Panc1 (cell line): ENCODE measurements at regions not wholly inside any gene's neighbourhood (a gene's known extent, or its start where the extent isn't known, plus 50 kb on each side); places are given as distances from the start of the nearest gene placed in this dataset.

Source experiments
- ATAC-seq: fragments of 200-7000 bp; cut with Tn5 transposase; 2 replicates; pipeline ENCODE4 v1.9.1; 2020; ENCODE audit warnings: mild to moderate bottlenecking, moderate library complexity
- BruUV-seq: library from RNA; stranded (reverse); fragments of 400-500 nt; replicated peaks from 2 replicates; lab custom pipeline; 2021; lab: Mats Ljungman, UMichigan
- CTCF ChIA-PET: fragments of 300-600 bp; sonication (Branson Sonifier 250); formaldehyde crosslinking; loops from one replicate; lab custom pipeline; 2022; ENCODE audit warnings: antibody characterized with exemption; lab: Charles Lee
- POLR2A ChIA-PET: fragments of 300-600 bp; sonication (Branson Sonifier 250); formaldehyde crosslinking; loops from one replicate; lab custom pipeline; 2022; ENCODE audit warnings: antibody characterized with exemption; lab: Charles Lee
- DNase-seq: peaks from one replicate; pipeline ENCODE4 v3.0.0-alpha.2; 2010; ENCODE audit warnings: low read depth, low spot score
- H3K27ac ChIP-seq: 2 replicates; pipeline ENCODE4 v1.5.1; 2011; ENCODE audit warnings: mild to moderate bottlenecking, low read length, inconsistent platforms
- H3K27me3 ChIP-seq: fragments of 200-500 bp; sonication (Bioruptor generic); 2 replicates; pipeline ENCODE4 v1.6.0; 2014; ENCODE audit warnings: low read length, inconsistent platforms; ENCODE audit not compliant: control insufficient read depth, insufficient read depth
- H3K36me3 ChIP-seq: fragments of 200-500 bp; sonication (Bioruptor generic); 2 replicates; pipeline ENCODE4 v1.5.1; 2014; ENCODE audit warnings: inconsistent platforms, mild to moderate bottlenecking, low read length, moderate library complexity; ENCODE audit not compliant: control insufficient read depth, insufficient read depth
- H3K4me1 ChIP-seq: 2 replicates; pipeline ENCODE4 v1.5.1; 2011; ENCODE audit warnings: inconsistent platforms, mild to moderate bottlenecking, low read length, moderate library complexity; ENCODE audit not compliant: control insufficient read depth, insufficient read depth
- H3K4me3 ChIP-seq, 2 experiments: 2 replicates each; pipeline ENCODE4 v1.5.1; 2011 to 2012; ENCODE audit warnings: low read depth in 2 of 2, low read length in 2 of 2, mild to moderate bottlenecking in 2 of 2, inconsistent platforms in 1 of 2, moderate library complexity in 1 of 2
- H3K9me3 ChIP-seq: fragments of 200-500 bp; sonication (Bioruptor generic); 2 replicates; pipeline ENCODE4 v1.5.1; 2014; ENCODE audit warnings: low read depth, mild to moderate bottlenecking, inconsistent platforms, low read length, moderate library complexity; ENCODE audit not compliant: control insufficient read depth, insufficient read depth
- CTCF ChIP-seq: fragments of 450-650 bp; IDR thresholded peaks from 2 replicates; pipeline ENCODE4 v1.5.1; 2017; ENCODE audit warnings: mild to moderate bottlenecking
- POLR2AphosphoS5 ChIP-seq: IDR thresholded peaks from 2 replicates; pipeline ENCODE4 v1.6.1; 2012; ENCODE audit warnings: mild to moderate bottlenecking, low read depth, low read length, moderate library complexity
- SIN3A ChIP-seq: IDR thresholded peaks from 2 replicates; pipeline ENCODE4 v1.6.1; 2012; ENCODE audit warnings: low read depth, mild to moderate bottlenecking, low read length, moderate library complexity, borderline replicate concordance; ENCODE audit not compliant: insufficient read depth
- TCF7L2 ChIP-seq: IDR thresholded peaks from 2 replicates; pipeline ENCODE4 v1.6.1; 2011; ENCODE audit warnings: mild to moderate bottlenecking, low read depth, low read length, inconsistent platforms
- in situ Hi-C: cut with HindIII; loops from 2 replicates; pipeline ENCODE4 v1.10.0; 2016; ENCODE audit warnings: low sequenced_read_pairs, low pct_unique_long_range_greater_than_20kb
- intact Hi-C: fragments of 100-400 bp; cut with micrococcal nuclease; formaldehyde crosslinking; loops from one replicate; pipeline ENCODE4 v1.10.0; 2022; ENCODE audit not compliant: unreplicated experiment
- TF ChIP-seq, protein P1 (sequence below), 2 experiments: IDR thresholded peaks; 2 replicates each; pipeline ENCODE4 v1.6.1; 2011 to 2012; ENCODE audit warnings: low read depth in 2 of 2, control low read depth in 1 of 2, low read length in 1 of 2, mild to moderate bottlenecking in 1 of 2, moderate library complexity in 1 of 2; ENCODE audit not compliant: insufficient read depth in 1 of 2

DNA sequence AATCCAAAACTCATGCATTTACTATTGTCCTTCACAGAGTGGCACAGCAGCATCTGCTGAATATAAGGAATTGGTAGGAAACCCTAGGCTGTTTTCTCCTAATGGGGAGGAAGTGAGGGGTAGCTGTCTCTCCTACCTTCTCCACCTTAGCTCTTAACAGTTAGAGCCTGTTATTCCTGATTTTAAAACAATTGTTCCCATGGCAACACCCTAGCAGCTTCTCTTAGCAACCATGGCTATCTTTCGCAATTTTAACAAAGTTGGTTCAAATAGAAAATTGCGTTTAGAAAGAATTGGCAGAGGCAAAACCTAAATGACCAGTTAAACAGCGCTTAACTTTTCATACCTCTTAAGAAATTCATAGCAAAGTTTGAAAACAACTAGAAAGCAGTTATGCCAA lies 603.4 kb upstream of the AUTS2 start:
- no peaks in the 10 kb centered on the region for H3K36me3 ChIP-seq
- ChIA-PET POLR2A (no interaction called here), CTCF (no interaction called here)
- H3K4me1 ChIP-seq, result no peaks in the 10 kb centered on the region
- no peaks in the 10 kb centered on the region for H3K27me3 ChIP-seq
- no TSS peak for BruUV-seq
- in situ Hi-C loops, result no loop called here
- TF ChIP-seq TCF7L2 (no peak), POLR2AphosphoS5 (no peak), SIN3A (no peak), CTCF (no peak)
- TF ChIP-seq, protein P1, sequence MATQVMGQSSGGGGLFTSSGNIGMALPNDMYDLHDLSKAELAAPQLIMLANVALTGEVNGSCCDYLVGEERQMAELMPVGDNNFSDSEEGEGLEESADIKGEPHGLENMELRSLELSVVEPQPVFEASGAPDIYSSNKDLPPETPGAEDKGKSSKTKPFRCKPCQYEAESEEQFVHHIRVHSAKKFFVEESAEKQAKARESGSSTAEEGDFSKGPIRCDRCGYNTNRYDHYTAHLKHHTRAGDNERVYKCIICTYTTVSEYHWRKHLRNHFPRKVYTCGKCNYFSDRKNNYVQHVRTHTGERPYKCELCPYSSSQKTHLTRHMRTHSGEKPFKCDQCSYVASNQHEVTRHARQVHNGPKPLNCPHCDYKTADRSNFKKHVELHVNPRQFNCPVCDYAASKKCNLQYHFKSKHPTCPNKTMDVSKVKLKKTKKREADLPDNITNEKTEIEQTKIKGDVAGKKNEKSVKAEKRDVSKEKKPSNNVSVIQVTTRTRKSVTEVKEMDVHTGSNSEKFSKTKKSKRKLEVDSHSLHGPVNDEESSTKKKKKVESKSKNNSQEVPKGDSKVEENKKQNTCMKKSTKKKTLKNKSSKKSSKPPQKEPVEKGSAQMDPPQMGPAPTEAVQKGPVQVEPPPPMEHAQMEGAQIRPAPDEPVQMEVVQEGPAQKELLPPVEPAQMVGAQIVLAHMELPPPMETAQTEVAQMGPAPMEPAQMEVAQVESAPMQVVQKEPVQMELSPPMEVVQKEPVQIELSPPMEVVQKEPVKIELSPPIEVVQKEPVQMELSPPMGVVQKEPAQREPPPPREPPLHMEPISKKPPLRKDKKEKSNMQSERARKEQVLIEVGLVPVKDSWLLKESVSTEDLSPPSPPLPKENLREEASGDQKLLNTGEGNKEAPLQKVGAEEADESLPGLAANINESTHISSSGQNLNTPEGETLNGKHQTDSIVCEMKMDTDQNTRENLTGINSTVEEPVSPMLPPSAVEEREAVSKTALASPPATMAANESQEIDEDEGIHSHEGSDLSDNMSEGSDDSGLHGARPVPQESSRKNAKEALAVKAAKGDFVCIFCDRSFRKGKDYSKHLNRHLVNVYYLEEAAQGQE (IDR thresholded peaks at IDR 0.05; ENCODE audit: insufficient read depth in 1 of 2, low read depth in 2 of 2, low read length in 1 of 2), result no peak
- no peak overlapping the region for H3K27ac ChIP-seq
- intact Hi-C loops, result no loop called here
- no peak for ATAC-seq
- H3K4me3 ChIP-seq, result no peak overlapping the region
- DNase-seq, result no peak
- no peaks in the 10 kb centered on the region for H3K9me3 ChIP-seq

DNA sequence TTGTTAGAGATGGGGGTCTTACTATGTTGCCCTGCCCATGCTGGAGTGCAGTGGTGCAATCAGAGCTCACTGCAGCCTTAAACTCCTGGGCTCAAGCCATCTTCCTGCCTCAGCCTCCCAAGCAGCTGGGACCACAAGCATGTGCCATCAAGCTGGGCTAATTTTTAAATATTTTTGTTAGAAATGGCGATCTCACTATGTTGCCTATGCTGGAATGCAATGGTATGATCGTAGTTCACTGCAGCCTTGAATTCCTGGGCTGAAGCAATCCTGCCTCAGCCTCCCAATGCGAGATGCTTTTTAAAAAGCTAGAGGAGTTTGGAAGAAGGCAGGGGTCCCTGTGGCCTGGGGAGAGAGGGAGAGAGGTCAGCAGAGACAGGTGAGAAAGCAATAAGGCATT lies 600.1 kb upstream of the AUTS2 start:
- Histone ChIP-seq H3K27me3 (no peaks in the 10 kb centered on the region), H3K4me1 (no peaks in the 10 kb centered on the region), H3K9me3 (no peaks in the 10 kb centered on the region), H3K27ac (no peak overlapping the region), H3K4me3 (no peak overlapping the region), H3K36me3 (no peaks in the 10 kb centered on the region)
- POLR2A ChIA-PET, result no interaction called here
- ATAC-seq (no peak), DNase-seq (no peak)
- CTCF ChIA-PET, result no interaction called here
- no peak for TF ChIP-seq SIN3A
- TF ChIP-seq, protein P1 (IDR thresholded peaks at IDR 0.05; ENCODE audit: insufficient read depth in 1 of 2, low read depth in 2 of 2, low read length in 1 of 2), result no peak
- TF ChIP-seq TCF7L2, result no peak
- no peak for TF ChIP-seq POLR2AphosphoS5
- TF ChIP-seq CTCF, result no peak
- intact Hi-C loops (no loop called here), in situ Hi-C loops (no loop called here)
- no TSS peak for BruUV-seq
